Colonic mucosa (tissue), 4 donors: ENCODE measurements at regions not wholly inside any gene's neighbourhood (a gene's known extent, or its start where the extent isn't known, plus 50 kb on each side); places are given as distances from the start of the nearest gene placed in this dataset.

Experiments
- DNase-seq: peaks from one replicate; pipeline ENCODE4 v3.0.0-alpha.2; 2020
- H3K27ac ChIP-seq: fragments of 200-600 bp; one replicate; pipeline ENCODE4 v1.8.0; 2021
- H3K27me3 ChIP-seq: fragments of 200-600 bp; one replicate; pipeline ENCODE4 v1.8.0; 2021
- H3K36me3 ChIP-seq: fragments of 200-600 bp; one replicate; pipeline ENCODE4 v1.8.0; 2021
- H3K4me1 ChIP-seq: fragments of 200-600 bp; one replicate; pipeline ENCODE4 v1.8.0; 2021; ENCODE audit warnings: mild to moderate bottlenecking
- H3K4me3 ChIP-seq: fragments of 200-600 bp; one replicate; pipeline ENCODE4 v1.8.0; 2021
- H3K9ac ChIP-seq, 2 donors: one replicate each; pipeline ENCODE4 v1.7.0; 2013; ENCODE audit warnings: control low read depth in 2 of 2, low read depth in 2 of 2, low read length in 2 of 2
- H3K9me3 ChIP-seq: fragments of 200-600 bp; one replicate; pipeline ENCODE4 v1.8.0; 2021
- intact Hi-C: fragments of 100-400 bp; cut with DNase I; formaldehyde crosslinking; loops from one replicate; pipeline ENCODE4 v1.14.1; 2022
- TF ChIP-seq, protein P1 (sequence below): fragments of 200-600 bp; IDR thresholded peaks from one replicate; pipeline ENCODE4 v1.8.0; 2022; ENCODE audit warnings: antibody characterized with exemption, mild to moderate bottlenecking
- donor health status: healthy.
- donor health status: DM: no; HTN: no; CAD: no.
- donor health status: DM: no; HTN: no; CAD: no.

DNA sequence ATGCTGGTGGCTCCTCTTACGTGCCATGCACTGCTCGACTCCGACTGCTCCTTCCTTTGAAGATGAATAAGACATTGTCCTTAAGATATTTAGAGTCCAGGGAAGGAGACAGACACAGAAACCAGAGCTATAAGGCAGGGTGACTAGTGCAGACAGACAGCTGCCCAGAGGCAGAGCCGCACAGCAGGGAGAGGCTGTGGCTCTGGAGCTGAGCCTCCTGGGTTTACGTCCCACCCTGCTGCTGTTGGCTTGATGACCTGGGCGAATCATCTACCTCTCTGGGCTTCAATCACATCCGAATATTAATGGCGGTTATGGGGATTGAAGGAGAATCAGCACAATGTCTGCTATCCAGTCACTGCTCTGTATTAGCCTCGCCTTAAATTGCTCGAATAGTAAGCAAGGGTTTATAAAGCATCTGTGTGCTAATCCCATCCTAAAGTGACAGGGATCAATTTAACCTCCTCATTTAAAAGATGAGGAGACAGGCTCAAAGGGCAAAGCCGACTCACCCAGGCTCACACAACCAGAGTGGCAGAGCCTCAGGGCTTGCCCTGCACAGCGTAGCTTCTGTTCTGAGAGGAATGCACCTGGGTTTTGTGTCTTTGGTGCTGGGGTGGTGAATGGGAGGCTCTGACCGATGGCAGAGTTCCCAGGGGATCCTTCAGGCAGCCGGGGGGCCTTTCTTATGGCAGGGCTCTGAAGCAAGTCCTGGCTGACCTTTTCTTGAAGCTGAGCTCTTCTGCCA is 284.1 kb downstream of the MYCN start:
- TF ChIP-seq, protein P1, sequence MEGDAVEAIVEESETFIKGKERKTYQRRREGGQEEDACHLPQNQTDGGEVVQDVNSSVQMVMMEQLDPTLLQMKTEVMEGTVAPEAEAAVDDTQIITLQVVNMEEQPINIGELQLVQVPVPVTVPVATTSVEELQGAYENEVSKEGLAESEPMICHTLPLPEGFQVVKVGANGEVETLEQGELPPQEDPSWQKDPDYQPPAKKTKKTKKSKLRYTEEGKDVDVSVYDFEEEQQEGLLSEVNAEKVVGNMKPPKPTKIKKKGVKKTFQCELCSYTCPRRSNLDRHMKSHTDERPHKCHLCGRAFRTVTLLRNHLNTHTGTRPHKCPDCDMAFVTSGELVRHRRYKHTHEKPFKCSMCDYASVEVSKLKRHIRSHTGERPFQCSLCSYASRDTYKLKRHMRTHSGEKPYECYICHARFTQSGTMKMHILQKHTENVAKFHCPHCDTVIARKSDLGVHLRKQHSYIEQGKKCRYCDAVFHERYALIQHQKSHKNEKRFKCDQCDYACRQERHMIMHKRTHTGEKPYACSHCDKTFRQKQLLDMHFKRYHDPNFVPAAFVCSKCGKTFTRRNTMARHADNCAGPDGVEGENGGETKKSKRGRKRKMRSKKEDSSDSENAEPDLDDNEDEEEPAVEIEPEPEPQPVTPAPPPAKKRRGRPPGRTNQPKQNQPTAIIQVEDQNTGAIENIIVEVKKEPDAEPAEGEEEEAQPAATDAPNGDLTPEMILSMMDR = no peak
- no peak overlapping the region for H3K9ac ChIP-seq
- intact Hi-C loops = no loop called here
- no peaks in the 10 kb centered on the region for H3K27me3 ChIP-seq
- DNase-seq = no peak
- H3K27ac ChIP-seq = no peak overlapping the region
- no peaks in the 10 kb centered on the region for H3K9me3 ChIP-seq
- H3K4me3 ChIP-seq = no peak overlapping the region
- no peaks in the 10 kb centered on the region for H3K4me1 ChIP-seq
- H3K36me3 ChIP-seq = no peaks in the 10 kb centered on the region

DNA sequence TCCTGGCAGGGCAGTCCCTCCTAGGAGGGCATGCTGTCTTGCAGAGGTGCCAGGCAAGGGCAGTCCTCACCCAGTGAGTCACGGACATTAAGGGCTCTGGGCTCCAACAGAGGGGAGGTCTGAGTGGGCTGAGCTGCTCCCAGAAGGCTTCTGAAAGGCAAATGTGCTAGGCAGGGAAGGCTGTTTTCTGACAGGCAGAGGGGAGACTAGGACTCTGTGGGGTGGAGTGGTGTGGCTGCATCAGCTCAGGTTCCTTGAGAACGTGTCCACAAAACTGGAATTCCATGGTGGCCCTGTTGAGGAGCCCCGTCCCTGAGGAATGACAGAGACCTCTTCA is 283.5 kb downstream of the MYCN start:
- Histone ChIP-seq H3K4me1 (no peaks in the 10 kb centered on the region), H3K27ac (no peak overlapping the region), H3K9me3 (no peaks in the 10 kb centered on the region), H3K36me3 (no peaks in the 10 kb centered on the region), H3K27me3 (no peaks in the 10 kb centered on the region), H3K9ac (no peak overlapping the region), H3K4me3 (no peak overlapping the region)
- intact Hi-C loops = no loop called here
- TF ChIP-seq, protein P1 = no peak
- DNase-seq = no peak

DNA sequence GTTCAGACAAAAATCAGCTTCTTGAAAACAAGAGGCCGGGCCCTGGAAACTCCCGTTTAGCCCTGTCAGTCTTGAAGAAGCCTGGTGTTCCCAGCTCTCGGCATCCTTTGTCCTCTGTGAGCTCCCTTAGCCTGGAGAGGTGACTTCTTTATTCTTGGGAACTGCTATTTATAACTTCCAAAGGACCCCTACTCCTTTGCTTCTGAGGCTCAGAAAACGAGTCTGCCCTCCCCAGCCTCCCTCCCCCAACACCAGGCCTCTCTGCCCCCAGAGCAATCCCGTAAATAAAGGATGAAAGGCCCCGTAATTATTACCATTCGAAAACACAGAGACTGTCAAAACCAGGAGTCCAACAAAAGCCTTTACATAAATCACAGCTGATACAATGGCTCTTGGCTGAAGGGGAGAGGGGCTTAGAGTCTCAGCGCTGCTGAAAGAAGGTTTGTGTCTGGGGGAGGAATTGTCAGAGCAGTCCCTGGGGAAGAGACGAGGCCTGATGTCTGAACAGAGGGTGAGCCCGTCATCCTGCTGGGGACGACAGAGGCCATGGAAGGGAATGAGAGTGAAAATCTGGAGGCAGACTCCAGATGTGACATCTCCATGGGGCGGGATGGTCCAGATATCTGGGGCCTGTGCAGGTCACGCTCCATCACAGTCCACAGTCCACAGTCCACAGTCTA is 283.0 kb downstream of the MYCN start:
- Histone ChIP-seq H3K9ac (no peak overlapping the region), H3K9me3 (no peaks in the 10 kb centered on the region), H3K27me3 (no peaks in the 10 kb centered on the region), H3K36me3 (no peaks in the 10 kb centered on the region), H3K27ac (no peak overlapping the region), H3K4me3 (no peak overlapping the region), H3K4me1 (no peaks in the 10 kb centered on the region)
- TF ChIP-seq, protein P1 = no peak
- intact Hi-C loops = no loop called here
- DNase-seq = no peak

DNA sequence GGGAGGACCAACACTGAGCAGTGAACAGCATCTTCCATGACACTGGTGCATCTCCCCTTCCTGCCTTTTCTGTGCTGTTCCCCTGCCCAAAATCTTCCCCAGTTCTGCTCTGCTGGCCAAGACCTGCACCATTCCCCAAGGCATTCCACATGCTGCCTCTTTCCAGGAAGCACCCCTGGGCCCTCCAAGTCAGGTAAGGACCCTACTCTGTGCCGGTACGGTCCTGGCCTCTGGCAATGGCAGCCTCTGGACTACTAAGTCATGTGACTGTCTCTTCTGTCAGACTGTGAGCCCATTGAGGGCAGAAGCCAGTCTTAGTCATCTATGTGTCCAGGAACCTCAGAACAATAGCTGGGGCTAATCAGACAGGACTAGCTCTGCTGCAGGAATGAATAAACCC is 282.0 kb downstream of the MYCN start:
- no peak overlapping the region for H3K4me3 ChIP-seq
- no peak overlapping the region for H3K9ac ChIP-seq
- no peak overlapping the region for H3K27ac ChIP-seq
- no peaks in the 10 kb centered on the region for H3K4me1 ChIP-seq
- H3K27me3 ChIP-seq = no peaks in the 10 kb centered on the region
- intact Hi-C loops = no loop called here
- no peak for DNase-seq
- TF ChIP-seq, protein P1 = no peak
- no peaks in the 10 kb centered on the region for H3K36me3 ChIP-seq
- H3K9me3 ChIP-seq = no peaks in the 10 kb centered on the region

DNA sequence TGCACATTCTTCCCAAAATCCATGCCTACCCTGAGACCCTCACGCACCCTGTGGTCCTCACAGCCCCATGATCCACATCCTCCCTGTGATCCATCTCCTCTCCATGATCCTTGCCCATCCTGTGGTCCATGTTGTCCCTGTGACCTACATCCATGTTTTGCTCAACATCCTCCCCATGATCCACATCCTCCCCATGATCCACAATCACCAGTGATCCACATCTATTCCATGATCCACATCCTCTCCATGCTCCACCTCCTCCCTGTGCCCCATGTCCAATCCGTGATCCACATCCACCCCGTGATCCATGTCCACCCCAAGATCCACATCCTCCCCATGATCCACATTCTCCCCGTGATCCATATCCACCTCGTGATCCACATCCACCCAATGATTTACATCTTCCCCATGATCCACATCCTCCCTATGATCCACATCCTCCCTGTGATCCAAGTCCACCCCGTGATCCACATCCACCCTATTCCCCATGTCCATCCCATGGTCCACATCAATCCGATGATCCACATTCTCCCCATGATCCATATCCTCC is 281.2 kb downstream of the MYCN start:
- intact Hi-C loops = no loop called here
- no peaks in the 10 kb centered on the region for H3K27me3 ChIP-seq
- no peak for DNase-seq
- TF ChIP-seq, protein P1 = no peak
- H3K9me3 ChIP-seq = no peaks in the 10 kb centered on the region
- no peaks in the 10 kb centered on the region for H3K36me3 ChIP-seq
- no peak overlapping the region for H3K27ac ChIP-seq
- no peaks in the 10 kb centered on the region for H3K4me1 ChIP-seq
- H3K4me3 ChIP-seq = no peak overlapping the region
- no peak overlapping the region for H3K9ac ChIP-seq
